ENCODE measurements at regions not wholly inside any gene's neighbourhood (a gene's known extent, or its start where the extent isn't known, plus 50 kb on each side); places are given as distances from the start of the nearest gene placed in this dataset.
"Not testable (repeated sequence)": the region's sequence is repeated elsewhere in the genome, so short reads cannot be mapped to it uniquely, and the experiment has no call there.

DNA sequence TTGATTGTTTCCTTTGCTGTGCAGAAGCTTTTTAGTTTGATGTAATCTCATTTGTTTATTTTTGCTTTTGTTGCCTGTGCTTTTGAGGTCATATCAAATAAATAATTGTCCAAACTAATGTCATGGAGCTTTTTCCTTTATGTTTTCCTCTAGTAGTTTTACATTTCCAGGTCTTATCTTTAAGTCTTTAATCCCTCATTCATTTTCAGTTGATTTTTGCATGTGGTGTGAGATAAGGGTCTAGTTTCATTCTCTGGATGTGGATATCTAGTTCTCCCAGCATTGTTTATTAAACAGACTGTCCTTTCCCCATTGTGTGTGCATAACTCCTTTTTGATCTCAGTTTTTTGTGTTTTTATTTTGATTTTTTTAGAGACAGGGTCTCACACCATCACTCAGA lies 179.1 kb upstream of the STK26 start:
- Histone ChIP-seq H3K4me1 (ENCODE audit: insufficient read depth, low read length) (peaks cover 6% of the 10 kb centered on the region), H3K27ac (ENCODE audit: low read depth in 1 of 2, low read length in 2 of 2) (no peak overlapping the region), H3K27me3 (ENCODE audit: control insufficient read depth in 1 of 2, insufficient read depth in 2 of 2, low read length in 2 of 2) (no peaks in the 10 kb centered on the region), H3K9me3 (ENCODE audit: control insufficient read depth in 1 of 2, insufficient read depth in 1 of 2, low read length in 2 of 2) (no peaks in the 10 kb centered on the region), H3K4me3 (ENCODE audit: low read length) (no peak overlapping the region), H3K36me3 (ENCODE audit: insufficient read depth, low read length) (no peaks in the 10 kb centered on the region)
- no peaks in the 10 kb centered on the region for H3K9me3 Mint-ChIP-seq
- intact Hi-C loops (cut with DNase I, micrococcal nuclease), result loop anchor here (5.0 kb wide), 4 partner anchors 228 to 788 kb away; no protein-coding TSS in a partner anchor
- ATAC-seq (ENCODE audit: poor library complexity), result no peak
- POLR2A ChIA-PET, result interaction anchor here (0.7 kb wide), 1 partner anchor 102 kb away, joined by 3 read pairs; no protein-coding TSS in a partner anchor
- no peak overlapping the region for H3K4me3 Mint-ChIP-seq
- no peak overlapping the region for H3K27ac Mint-ChIP-seq
- no peaks in the 10 kb centered on the region for H3K27me3 Mint-ChIP-seq
- CTCF ChIA-PET, result no interaction called here
- H3K4me1 Mint-ChIP-seq (ENCODE audit: low read depth), result no peaks in the 10 kb centered on the region
- DNase-seq, result no peak
- TF ChIP-seq, protein P1, sequence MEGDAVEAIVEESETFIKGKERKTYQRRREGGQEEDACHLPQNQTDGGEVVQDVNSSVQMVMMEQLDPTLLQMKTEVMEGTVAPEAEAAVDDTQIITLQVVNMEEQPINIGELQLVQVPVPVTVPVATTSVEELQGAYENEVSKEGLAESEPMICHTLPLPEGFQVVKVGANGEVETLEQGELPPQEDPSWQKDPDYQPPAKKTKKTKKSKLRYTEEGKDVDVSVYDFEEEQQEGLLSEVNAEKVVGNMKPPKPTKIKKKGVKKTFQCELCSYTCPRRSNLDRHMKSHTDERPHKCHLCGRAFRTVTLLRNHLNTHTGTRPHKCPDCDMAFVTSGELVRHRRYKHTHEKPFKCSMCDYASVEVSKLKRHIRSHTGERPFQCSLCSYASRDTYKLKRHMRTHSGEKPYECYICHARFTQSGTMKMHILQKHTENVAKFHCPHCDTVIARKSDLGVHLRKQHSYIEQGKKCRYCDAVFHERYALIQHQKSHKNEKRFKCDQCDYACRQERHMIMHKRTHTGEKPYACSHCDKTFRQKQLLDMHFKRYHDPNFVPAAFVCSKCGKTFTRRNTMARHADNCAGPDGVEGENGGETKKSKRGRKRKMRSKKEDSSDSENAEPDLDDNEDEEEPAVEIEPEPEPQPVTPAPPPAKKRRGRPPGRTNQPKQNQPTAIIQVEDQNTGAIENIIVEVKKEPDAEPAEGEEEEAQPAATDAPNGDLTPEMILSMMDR (IDR thresholded peaks at IDR 0.05), result no peak
- no peaks in the 10 kb centered on the region for H3K36me3 Mint-ChIP-seq (ENCODE audit: low read depth)

DNA sequence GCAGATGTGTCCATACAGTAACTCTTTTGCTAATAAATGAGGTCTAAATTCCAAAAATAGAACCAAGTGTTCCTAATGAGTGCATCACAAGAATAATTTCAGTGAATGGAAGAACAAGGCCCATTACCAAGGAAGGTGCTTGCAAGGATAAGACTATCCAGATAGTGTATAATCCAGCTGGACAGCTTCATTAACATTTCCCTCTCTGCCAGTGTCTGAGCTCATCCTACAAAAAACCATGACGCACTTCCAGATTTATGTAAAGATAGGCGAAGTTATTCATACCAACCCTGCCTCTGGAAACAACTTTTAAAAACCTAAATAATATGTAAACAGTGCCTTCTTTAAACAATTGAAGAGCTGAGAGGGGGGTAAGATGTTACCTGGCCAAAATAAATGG lies 177.9 kb upstream of the STK26 start:
- Histone ChIP-seq H3K4me3 (ENCODE audit: low read length) (no peak overlapping the region), H3K36me3 (ENCODE audit: insufficient read depth, low read length) (no peaks in the 10 kb centered on the region), H3K9me3 (ENCODE audit: control insufficient read depth in 1 of 2, insufficient read depth in 1 of 2, low read length in 2 of 2) (no peaks in the 10 kb centered on the region), H3K4me1 (ENCODE audit: insufficient read depth, low read length) (peaks cover 6% of the 10 kb centered on the region), H3K27me3 (ENCODE audit: control insufficient read depth in 1 of 2, insufficient read depth in 2 of 2, low read length in 2 of 2) (no peaks in the 10 kb centered on the region), H3K27ac (ENCODE audit: low read depth in 1 of 2, low read length in 2 of 2) (no peak overlapping the region)
- intact Hi-C loops (cut with DNase I, micrococcal nuclease), result no loop called here
- ChIA-PET POLR2A (no interaction called here), CTCF (no interaction called here)
- ATAC-seq (ENCODE audit: poor library complexity) (no peak), DNase-seq (no peak)
- H3K36me3 Mint-ChIP-seq (ENCODE audit: low read depth), result no peaks in the 10 kb centered on the region
- no peaks in the 10 kb centered on the region for H3K27me3 Mint-ChIP-seq
- TF ChIP-seq, protein P1 (IDR thresholded peaks at IDR 0.05), result no peak
- no peaks in the 10 kb centered on the region for H3K9me3 Mint-ChIP-seq
- no peak overlapping the region for H3K4me3 Mint-ChIP-seq
- H3K4me1 Mint-ChIP-seq (ENCODE audit: low read depth), result no peaks in the 10 kb centered on the region
- no peak overlapping the region for H3K27ac Mint-ChIP-seq

DNA sequence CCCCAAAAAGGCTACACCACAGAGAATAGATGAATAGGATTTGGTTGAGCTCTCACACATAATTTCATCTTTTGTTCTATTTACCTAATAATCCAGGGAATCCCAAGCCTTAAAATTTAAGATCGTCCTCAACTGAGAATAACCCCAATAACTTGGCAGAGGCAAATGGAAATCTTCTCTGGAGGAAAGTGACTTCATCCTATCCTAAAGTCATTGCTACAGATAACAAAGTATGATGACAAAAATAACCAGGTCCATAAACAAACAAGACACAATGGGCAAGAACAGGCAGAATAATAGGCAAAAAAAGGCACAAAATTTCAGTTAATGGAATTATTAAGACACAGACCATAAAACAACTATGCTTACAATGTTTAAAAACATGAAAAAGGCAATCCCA lies 177.3 kb upstream of the STK26 start:
- no peaks in the 10 kb centered on the region for H3K27me3 ChIP-seq (ENCODE audit: control insufficient read depth in 1 of 2, insufficient read depth in 2 of 2, low read length in 2 of 2)
- ChIA-PET POLR2A (no interaction called here), CTCF (interaction anchor here (0.5 kb wide), 1 partner anchor 1841 kb away, joined by 3 read pairs; no protein-coding TSS in a partner anchor)
- no peak for DNase-seq
- no peaks in the 10 kb centered on the region for H3K36me3 Mint-ChIP-seq (ENCODE audit: low read depth)
- TF ChIP-seq, protein P1 (IDR thresholded peaks at IDR 0.05), result no peak
- intact Hi-C loops (cut with DNase I, micrococcal nuclease), result no loop called here
- H3K9me3 ChIP-seq (ENCODE audit: control insufficient read depth in 1 of 2, insufficient read depth in 1 of 2, low read length in 2 of 2), result no peaks in the 10 kb centered on the region
- H3K27me3 Mint-ChIP-seq, result no peaks in the 10 kb centered on the region
- H3K27ac ChIP-seq (ENCODE audit: low read depth in 1 of 2, low read length in 2 of 2), result no peak overlapping the region
- no peaks in the 10 kb centered on the region for H3K9me3 Mint-ChIP-seq
- H3K4me1 ChIP-seq (ENCODE audit: insufficient read depth, low read length), result peaks cover 6% of the 10 kb centered on the region
- no peaks in the 10 kb centered on the region for H3K36me3 ChIP-seq (ENCODE audit: insufficient read depth, low read length)
- H3K4me1 Mint-ChIP-seq (ENCODE audit: low read depth), result no peaks in the 10 kb centered on the region
- no peak overlapping the region for H3K4me3 ChIP-seq (ENCODE audit: low read length)
- no peak overlapping the region for H3K4me3 Mint-ChIP-seq
- ATAC-seq (ENCODE audit: poor library complexity), result no peak
- no peak overlapping the region for H3K27ac Mint-ChIP-seq

DNA sequence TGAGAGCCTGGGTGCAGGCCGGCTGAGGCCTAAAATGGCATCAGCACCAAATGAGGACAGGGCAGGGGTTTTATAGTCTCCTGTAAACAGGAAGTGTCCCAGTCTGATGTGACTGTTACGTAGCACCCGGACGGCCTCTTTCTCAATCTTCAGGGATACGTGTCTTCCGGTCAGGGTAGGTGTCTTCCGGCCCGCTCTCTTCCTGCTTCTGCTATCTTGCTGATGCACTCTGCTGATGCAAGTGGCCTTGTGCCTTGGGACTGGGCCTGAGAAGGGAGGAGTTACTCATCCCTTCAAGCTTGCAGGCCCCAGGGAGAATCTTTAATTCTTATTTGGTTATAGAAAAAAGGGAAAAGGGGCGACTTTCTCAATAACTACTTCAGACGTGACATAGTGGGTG lies 172.1 kb upstream of the STK26 start:
- H3K27me3 Mint-ChIP-seq; H3K27ac Mint-ChIP-seq; H3K4me3 ChIP-seq (ENCODE audit: low read length); H3K27me3 ChIP-seq (ENCODE audit: control insufficient read depth in 1 of 2, insufficient read depth in 2 of 2, low read length in 2 of 2); ATAC-seq (ENCODE audit: poor library complexity); H3K9me3 Mint-ChIP-seq; POLR2A ChIA-PET; H3K9me3 ChIP-seq (ENCODE audit: control insufficient read depth in 1 of 2, insufficient read depth in 1 of 2, low read length in 2 of 2); H3K27ac ChIP-seq (ENCODE audit: low read depth in 1 of 2, low read length in 2 of 2); H3K4me1 Mint-ChIP-seq (ENCODE audit: low read depth); H3K36me3 Mint-ChIP-seq (ENCODE audit: low read depth); H3K36me3 ChIP-seq (ENCODE audit: insufficient read depth, low read length); CTCF ChIA-PET; H3K4me3 Mint-ChIP-seq; H3K4me1 ChIP-seq (ENCODE audit: insufficient read depth, low read length): not testable (repeated sequence)
- intact Hi-C loops (cut with DNase I, micrococcal nuclease), result loop anchor here in 1 of 2 experiments (5.0 to 10.0 kb wide), 2 partner anchors 614 to 766 kb away; no protein-coding TSS in a partner anchor
- DNase-seq, result peak in 1 of 14 experiments; percentile 38

All from CD4-positive, alpha-beta T cell (primary cell).